ENCODE measurements at regions not wholly inside any gene's neighbourhood (a gene's known extent, or its start where the extent isn't known, plus 50 kb on each side); places are given as distances from the start of the nearest gene placed in this dataset.

GRCh38 chr5:155167736-155168135, 154.2 kb downstream of the KIF4B start:
- no peak for TF ChIP-seq POLR2A (IDR thresholded peaks at IDR 0.05)
- no peak for TF ChIP-seq CTCF (IDR thresholded peaks at IDR 0.05 in 4 of 5, conservative IDR thresholded peaks at IDR 0.05 in 1 of 5)

Measured in gastrocnemius medialis (tissue), 4 donors.